HepG2 (cell line): ENCODE measurements at regions not wholly inside any gene's neighbourhood (a gene's known extent, or its start where the extent isn't known, plus 50 kb on each side); places are given as distances from the start of the nearest gene placed in this dataset.

Experiments used
- CTCF ChIP-seq: sonication (generic); formaldehyde crosslinking; IDR thresholded peaks from 2 replicates; pipeline ENCODE4 v1.5.0; 2020; ENCODE audit warnings: mild to moderate bottlenecking, missing genetic modification reagents, moderate library complexity
- FOXM1 ChIP-seq: sonication (generic); formaldehyde crosslinking; IDR thresholded peaks from 2 replicates; pipeline ENCODE4 v1.5.0; 2020; ENCODE audit warnings: missing genetic modification reagents
- HDAC2 ChIP-seq: sonication (generic); formaldehyde crosslinking; IDR thresholded peaks from 2 replicates; pipeline ENCODE4 v1.4.0; 2020; ENCODE audit warnings: missing genetic modification reagents
- LCORL ChIP-seq, 2 experiments: fragments of 450-650 bp in 1 of 2; sonication (generic) in 1 of 2; formaldehyde crosslinking in 1 of 2; IDR thresholded peaks; 2 replicates each; pipeline versions ENCODE4 v1.5.0 to v1.6.1; 2017 to 2020; ENCODE audit warnings: antibody characterized with exemption in 1 of 2, missing genetic modification reagents in 1 of 2
- POLR2A ChIP-seq, 2 experiments: IDR thresholded peaks; 2 replicates each; pipeline ENCODE4 v1.6.1; 2011; ENCODE audit warnings: low read depth in 2 of 2, low read length in 2 of 2, mild to moderate bottlenecking in 1 of 2, moderate library complexity in 1 of 2; ENCODE audit not compliant: insufficient read depth in 1 of 2
- SIN3B ChIP-seq: fragments of 150-350 bp; IDR thresholded peaks from 2 replicates; pipeline ENCODE4 v1.6.1; 2014; ENCODE audit warnings: low read length
- SOX6 ChIP-seq, 2 experiments: fragments of 450-650 bp in 1 of 2; sonication (generic) in 1 of 2; formaldehyde crosslinking in 1 of 2; IDR thresholded peaks; 2 replicates each; pipeline versions ENCODE4 v1.4.0 to v1.6.1; 2017 to 2020; ENCODE audit warnings: antibody characterized with exemption in 1 of 2, mild to moderate bottlenecking in 1 of 2, missing genetic modification reagents in 1 of 2
- SP1 ChIP-seq, 2 experiments: fragments of 450-650 bp in 1 of 2; sonication (generic) in 1 of 2; formaldehyde crosslinking in 1 of 2; IDR thresholded peaks; 2 replicates each; pipeline versions ENCODE4 v1.4.0 to v1.6.1; 2016 to 2020; ENCODE audit warnings: missing genetic modification reagents in 1 of 2
- ZBTB33 ChIP-seq: sonication (generic); formaldehyde crosslinking; IDR thresholded peaks from 2 replicates; pipeline ENCODE4 v1.4.0; 2020; ENCODE audit warnings: missing genetic modification reagents
- ZNF768 ChIP-seq: sonication (generic); formaldehyde crosslinking; IDR thresholded peaks from 2 replicates; pipeline ENCODE4 v1.4.0; 2020; ENCODE audit warnings: missing genetic modification reagents
- ZNF777 ChIP-seq: sonication (generic); formaldehyde crosslinking; IDR thresholded peaks from 2 replicates; pipeline ENCODE4 v1.4.0; 2020; ENCODE audit warnings: missing genetic modification reagents

DNA sequence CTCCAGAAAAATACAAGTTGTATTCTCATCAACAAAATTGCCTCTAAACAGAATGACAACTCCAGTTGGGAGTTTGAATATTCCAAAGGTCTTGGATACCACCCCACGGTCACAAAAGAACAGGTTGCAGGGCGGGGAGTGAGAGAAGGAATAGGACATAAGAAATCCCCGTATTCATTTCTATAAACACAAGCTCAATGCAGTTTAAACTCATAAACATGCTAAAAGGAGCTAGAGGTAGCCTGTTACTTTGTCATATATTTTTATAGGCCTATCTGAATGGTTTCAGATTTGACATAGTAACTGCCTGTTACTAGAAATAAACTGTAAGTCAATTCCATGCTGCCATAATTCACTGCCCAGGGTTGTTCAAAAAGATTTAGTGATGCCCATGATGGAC lies 567.5 kb downstream of the BCL11A start:
- TF ChIP-seq SOX6 (IDR thresholded peaks at IDR 0.05), result no peak
- TF ChIP-seq SOX6 (CRISPR knock-in tag; IDR thresholded peaks at IDR 0.05), result no peak
- no peak for TF ChIP-seq CTCF (CRISPR knock-in tag)
- TF ChIP-seq ZNF777 (CRISPR knock-in tag), result no peak
- TF ChIP-seq LCORL (IDR thresholded peaks at IDR 0.05), result no peak
- no peak for TF ChIP-seq LCORL (CRISPR knock-in tag; IDR thresholded peaks at IDR 0.05)
- TF ChIP-seq ZNF768 (CRISPR knock-in tag), result no peak
- TF ChIP-seq SIN3B, result no peak
- no peak for TF ChIP-seq HDAC2
- no peak for TF ChIP-seq ZBTB33 (CRISPR knock-in tag)
- TF ChIP-seq SP1 (IDR thresholded peaks at IDR 0.05), result no peak
- TF ChIP-seq SP1 (CRISPR knock-in tag; IDR thresholded peaks at IDR 0.05), result no peak
- no peak for TF ChIP-seq FOXM1
- TF ChIP-seq POLR2A (IDR thresholded peaks at IDR 0.05; ENCODE audit: insufficient read depth in 1 of 2, low read depth in 2 of 2, low read length in 2 of 2), result no peak
